Glomerular visceral epithelial cell (primary cell): ENCODE measurements at regions not wholly inside any gene's neighbourhood (a gene's known extent, or its start where the extent isn't known, plus 50 kb on each side); places are given as distances from the start of the nearest gene placed in this dataset.

Experiments used
- DNase-seq: peaks from one replicate; pipeline ENCODE4 v3.0.0-alpha.2; 2016; ENCODE audit errors: extremely low spot score

DNA sequence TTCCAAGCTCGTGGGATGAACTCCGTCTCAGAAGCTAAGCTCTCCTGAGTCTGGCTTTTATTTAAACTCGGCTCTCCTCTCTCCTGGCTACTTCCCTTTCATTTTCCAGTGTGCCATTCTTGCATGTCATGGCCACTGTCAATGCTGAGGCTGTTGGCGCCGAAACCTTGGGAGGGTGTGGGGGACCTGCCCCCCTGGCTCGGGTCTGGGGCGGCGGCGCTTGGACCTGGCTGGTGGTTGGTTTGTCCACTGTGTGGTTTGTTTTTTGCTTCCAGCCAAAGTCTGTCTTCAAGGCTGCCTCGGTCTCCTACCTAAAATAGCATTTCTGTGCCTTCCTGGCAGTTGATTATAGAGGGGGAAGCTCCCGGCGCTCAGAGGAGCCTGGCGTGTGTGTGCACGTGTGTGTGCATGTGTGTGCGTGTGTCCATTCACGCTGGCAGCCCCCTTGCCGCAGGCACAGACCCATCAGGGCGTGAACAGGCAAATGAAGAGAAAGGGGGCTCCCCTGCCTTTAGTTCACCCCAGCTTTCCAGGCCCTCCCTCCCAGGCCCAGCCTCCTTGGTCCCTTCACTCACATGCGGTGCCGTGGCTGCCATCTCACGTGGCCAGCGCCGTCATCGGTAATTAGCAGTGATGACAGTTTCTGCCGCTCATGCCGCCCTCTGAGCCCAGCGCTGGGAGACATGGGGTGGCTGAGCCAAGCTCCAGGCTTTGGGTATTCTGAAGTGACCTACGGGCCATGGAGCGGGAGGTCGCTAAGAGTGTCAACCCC is 179.9 kb downstream of the SEC14L1 start:
- DNase-seq, result no peak

DNA sequence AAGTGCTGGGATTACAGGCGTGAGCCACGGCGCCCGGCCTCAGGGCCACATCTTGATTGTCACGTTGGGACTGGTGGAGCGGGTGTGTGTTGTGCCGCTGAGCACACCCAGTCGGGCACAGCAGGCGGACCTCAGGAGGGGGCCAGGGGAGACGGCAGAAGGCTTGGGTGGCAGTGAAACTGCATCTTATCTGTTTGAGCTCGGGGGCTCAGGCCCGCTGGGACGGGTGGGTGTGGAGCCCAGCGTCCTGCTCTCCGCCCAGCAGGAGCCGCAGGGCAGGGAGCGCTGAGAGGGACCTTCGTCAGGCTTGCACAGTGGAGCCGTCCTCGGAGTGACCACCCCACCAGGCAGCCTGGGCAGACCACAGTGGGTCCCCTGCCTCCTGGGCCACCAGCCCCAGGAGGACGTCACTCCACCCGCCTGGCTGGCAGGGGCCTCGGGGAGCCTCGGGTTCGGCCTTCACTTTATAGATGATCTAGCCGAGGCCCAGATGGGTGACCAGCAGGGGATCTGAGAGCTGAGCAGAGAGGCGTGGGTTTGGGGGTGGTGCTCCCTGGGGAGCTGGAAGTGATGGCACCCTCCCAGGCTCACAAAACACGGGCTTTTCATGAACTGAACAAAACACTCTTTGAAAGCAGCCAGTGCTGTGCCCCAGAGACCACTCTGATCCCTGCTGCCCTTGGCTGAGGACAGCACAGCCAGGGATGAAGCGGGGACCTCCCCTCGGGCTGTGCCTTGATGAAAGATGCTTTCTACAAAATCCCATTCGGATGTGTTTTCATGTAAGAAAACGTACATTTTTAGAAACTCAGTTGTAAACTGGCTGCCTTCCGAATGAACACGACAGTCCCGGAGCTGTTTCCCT is 181.1 kb downstream of the SEC14L1 start:
- DNase-seq, result no peak

DNA sequence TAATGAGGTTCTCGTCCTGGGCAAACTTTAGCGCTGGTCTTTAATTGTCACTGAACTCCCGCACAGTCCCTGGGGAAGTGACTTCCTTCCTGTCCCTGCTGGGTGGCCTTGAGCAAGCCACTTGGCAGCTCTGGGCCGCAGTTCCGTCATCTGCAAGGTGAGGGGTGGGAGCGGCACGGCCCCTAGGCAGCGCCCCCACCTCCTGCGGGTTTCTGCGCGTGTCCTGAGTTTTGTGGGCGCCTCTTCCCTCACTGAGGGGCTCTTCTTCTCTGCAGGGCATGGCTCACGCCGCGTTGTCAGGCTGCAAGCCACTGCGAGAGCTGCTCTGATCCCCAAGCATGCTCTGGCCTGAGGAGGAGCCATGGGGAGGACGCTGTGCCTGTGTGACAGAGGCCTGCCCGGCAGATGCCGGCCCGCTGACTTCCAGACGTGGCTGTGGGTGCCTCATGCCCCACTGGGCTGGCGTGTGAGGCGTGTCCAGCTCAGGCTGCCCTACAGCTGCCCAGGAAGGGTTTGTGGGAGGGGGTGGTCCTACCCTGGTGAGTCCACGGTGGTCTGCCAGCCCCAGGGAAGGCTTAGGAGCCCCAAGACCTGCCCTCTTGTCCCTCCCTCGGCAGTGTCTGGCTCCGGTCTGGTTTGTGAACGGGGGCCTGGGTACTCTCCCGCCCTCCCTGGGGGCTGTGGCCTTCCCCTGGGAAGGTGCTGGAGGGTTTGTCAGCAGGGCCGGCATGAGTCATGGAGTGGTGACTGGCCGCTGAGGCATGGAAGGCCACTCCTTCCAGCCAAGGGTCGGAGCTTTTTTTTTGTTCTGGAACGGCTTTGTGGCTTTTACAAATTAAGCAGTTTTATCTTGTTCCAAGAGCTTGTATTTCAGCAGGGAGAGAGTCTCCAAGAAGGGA is 182.0 kb downstream of the SEC14L1 start:
- peak; percentile 98 for DNase-seq

DNA sequence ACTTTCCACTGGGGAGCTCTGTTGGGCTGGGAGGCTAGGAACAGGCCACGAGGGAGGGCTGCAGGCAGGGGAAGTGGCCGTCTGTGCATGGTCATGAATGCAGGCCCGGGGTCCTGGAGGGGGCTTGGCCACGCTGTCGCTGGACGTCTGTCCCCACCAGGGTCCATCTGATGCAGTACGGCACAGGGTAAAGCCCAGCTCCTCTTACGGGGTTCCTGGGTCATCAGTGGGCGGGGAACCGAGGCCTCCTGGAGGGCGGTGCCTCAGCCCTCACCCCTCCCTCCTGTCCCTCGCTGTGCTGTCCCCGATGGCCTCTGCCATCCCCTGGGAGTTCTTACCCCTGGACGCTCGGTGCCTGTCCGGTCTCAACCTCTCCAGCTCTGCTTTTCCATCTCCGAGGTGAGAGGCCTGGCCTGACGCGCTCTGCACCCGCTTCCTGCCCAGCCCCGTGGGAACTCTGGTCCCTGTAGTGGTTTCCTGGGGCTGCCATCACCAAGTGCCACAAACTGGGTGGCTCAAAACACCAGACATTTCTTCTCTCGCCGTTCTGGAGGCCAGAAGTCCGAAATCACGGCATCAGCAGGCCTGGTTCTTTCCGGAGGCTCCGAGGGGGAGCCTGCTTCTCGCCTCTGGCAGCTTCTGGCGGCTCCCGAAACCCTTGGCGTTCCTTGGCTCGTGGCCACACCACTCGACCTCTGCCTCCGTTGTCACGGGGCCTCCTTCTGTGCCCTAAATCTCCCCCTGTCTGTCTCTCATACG is 182.8 kb downstream of the SEC14L1 start:
- peak; percentile 61 for DNase-seq

DNA sequence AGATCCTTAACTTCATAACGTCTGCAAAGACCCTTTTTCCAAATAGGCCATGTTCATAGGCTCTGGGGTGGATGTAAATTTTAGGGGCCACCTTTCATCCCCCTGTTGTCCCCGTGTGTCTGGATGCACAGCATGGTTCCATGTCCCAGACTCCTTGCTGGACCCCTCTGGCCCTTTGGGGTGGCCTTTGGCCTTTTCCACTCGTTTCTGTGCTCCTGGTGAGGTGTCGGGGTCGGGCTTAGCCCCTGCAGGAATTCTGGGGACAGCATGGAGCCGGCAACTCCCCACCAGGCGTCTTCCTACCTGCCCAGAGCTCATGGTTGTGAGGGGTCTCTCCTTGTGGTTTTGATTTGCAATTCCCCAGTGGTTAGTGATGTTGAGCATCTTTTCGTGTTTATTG is 183.5 kb downstream of the SEC14L1 start:
- no peak for DNase-seq

DNA sequence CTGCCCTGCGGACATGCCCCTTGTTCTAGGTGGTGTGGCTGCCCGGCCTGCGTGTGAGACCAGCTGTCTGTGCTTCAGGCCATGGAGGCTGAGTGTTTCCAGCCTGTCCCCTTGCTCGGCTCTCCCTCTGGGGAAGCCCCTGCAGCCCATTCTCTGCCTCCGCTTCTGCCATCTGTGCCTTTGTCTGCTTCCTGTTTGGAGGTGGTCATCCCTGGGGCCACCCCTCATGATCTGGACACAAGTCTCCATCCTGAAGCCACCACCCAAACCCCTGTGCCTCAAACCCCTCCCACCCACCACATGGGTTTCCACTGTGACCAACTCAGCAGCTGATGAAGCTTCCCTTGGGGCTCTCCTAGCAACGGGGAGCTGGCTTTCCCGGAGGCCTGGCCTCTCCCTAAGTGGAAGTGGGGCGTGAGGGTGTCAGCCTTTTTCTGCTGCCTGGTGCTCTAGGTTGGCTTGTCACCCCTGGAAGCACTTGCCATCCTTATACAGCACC is 184.9 kb downstream of the SEC14L1 start:
- DNase-seq, result no peak

DNA sequence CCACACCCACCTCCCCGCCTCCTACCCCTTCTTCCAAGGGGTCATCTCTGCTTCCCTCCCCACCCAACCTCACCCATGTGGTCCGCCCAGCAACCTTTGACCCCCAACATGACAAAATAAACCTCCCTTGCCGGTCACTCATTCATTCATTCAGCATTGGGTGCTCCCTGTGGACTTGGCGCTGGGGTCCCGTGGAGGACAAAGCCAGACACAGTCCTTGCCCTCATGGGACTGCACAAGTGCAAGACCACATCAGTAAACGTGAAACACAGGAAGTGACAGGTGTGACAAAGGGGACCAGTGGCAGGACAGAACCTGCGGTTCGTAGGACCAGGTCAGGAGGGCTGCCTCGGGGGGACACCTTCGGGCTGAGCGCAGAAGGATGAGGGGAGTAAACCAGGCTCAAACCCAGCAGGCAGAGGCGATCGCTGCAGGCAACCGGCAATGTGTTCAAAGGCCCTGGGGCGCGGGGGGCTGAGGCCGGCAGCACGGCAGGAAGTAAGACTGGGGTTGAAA is 185.4 kb downstream of the SEC14L1 start:
- DNase-seq, result no peak

DNA sequence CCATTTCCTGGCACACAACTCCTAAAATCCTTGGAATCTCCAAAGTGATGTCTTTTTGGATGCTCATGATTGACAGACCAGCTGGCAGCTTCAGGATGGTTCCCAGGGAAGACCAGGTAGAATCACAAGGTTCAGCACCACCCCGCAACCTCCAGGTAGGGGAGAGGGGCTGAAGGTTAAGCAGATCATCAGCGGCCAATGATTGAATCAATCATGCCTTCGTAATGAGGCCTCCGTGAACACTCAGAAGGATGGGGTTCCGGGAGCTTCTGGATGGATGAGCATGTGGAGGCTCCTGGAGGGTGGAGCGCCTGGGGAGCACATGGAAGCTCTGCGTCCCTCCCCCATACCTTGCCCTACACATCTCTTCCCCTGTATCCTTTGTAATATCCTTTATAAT is 185.9 kb downstream of the SEC14L1 start:
- DNase-seq, result no peak

DNA sequence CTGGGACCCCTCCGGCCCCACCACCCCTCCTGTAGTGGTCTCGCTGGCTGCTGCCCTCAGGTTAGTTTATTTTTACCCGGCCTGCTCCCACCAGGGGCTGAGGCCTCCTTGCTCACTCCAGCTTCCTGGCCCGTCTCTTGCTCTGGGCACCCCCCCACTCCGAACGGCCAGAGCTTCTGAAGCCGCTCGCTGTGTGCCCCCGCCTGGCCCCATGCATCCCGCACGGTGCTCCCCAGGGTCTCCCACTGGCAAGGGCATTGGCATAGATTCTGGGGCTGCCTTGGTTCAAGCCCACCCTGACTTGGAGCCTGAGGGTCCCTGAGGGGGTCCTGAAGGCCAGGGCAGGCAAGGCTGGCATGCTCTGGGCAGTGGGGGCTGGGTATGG is 186.4 kb downstream of the SEC14L1 start:
- no peak for DNase-seq

DNA sequence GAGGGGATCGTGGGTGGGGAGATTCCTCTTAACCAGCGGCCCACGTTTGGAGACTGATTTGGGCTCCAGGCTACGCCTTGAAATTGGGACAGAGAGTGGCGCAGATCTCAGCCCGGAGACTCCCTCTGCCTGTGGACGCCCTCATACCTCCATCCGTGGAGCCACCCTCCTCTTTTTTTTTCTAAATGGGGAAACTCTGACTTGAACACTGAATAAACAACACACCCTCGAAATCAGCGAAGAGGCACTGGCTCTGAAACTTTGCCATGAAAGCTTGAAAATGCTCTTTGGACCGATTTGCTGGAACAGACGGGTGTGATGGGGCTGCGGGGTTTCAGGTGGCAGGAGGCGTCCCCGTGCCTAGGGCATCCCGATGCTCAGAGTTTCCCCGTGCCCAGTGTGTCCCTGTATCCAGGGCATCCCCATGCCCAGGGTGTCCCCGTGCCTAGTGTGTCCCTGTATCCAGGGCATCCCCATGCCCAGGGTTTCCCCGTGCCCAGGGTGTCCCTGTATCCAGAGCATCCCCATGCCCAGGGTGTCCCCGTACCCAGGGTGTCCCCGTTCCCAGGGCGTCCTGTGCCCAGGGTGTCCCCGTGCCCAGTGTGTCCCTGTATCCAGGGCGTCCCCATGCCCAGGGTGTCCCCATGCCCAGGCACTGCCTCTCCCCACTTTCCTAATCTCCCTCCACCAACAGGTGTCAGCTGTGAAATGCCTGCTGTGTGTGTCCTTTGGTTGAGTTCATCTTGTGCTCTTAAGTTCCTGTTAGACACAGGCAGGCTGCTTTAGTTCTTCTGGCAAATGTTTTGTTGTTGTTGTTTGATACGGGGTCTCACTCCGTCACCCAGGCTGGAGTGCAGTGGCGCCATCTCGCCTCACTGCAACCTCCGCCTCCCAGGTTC is 187.0 kb downstream of the SEC14L1 start:
- DNase-seq, result no peak

DNA sequence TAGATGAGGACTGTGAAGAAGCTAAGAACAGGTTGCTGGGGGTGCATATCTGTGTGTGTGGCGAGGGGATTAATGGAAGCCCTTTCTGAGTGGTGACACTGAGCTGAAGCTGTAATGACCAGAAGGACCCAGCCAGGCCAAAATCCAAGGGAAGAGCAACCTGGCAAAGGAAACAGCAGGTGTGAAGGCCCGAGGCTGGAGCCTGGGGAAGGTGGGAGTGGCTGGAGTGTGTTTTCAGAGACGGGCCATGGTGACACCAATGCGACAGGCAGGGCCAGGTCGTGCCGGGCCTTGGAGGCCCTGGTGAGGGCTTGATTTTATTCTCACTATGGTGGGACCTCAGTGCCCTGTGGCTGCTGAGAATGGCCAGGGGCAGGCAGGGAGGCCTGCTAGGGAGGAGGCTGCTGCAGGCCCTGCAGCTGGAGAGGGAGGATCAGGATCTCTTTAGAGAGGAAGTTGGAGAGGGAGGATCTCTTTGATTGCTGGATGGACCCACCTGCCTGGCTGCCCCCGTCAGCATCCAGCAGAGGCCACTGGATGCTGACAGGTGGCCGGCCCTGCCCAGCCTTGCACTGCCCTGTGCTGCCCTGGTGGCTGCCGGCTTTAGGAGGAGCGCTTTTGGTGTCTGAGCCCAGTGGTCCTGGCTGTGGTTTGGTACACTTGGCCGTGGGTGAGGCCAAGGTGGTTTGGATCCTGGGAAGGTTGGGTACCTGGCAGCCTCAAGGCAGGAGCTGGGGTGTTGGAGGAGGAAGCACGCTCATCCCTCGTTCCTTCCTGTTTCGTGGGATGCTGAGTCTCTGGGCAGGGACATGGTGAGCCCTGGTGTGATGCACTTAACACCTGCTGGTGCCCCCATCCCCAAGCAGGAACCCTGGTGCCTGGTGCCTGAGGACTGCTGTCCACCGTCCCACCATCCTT is 188.3 kb downstream of the SEC14L1 start:
- DNase-seq, result no peak

DNA sequence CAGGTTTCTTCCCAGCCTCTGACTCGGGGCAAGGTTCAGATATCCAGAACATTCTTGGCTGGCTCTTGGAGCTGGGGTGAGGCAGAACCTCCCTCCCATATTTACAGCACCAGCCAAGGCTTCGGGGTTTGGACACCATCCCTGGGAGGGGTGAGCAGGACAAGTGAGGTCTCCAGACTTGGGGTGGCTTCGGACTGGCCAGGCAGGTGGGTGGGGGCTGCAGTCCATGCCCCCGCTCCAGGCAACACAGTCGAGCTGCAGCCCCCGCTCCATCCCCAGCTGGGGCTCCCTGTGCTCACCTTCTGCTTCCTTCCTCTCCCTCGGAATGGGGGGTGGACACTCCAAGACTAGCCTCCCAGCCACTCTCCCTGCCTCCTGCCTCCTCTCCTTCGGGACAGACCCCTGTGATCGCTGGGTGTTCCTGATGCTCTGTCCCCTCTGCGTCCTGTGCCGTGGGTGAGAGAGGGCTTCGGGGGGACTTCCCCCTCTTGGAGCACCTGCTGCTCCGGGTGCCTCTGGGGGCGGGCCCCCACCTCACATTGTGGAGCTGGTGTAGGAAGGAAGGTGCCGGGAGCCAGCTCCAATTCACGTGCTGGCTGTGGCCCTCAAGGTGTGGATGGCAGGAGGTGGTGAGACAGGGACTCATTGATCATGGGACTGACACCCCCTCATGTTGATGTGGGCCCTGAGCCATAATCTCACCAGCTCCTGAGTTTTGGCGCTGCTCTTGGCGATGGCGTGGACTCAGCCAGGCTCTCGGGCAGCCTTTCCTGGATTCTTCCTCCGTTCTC is 189.2 kb downstream of the SEC14L1 start:
- no peak for DNase-seq

DNA sequence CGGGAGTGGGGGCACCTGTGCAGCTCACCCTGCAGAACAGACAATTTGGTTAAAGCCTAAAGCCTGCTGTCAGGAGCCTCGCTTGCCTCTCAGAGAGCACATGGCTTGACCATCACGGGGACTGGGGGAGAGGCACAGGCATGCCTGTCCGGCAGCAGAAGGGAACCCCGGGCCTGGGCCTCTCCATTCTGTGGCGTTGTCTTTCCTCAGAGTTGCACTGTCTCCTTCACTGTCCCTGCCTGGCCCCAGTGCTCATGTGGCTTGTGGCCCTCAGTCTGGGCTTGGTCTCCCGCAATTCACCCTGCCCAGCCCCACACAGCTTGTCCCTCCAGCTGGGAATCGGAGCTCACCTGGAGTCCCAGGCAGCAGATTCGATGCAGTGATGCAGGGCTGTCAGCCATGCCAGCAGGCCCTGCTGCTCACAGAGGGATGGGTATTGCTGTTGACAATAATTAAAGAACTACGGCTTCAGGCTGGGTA is 189.9 kb downstream of the SEC14L1 start:
- no peak for DNase-seq

DNA sequence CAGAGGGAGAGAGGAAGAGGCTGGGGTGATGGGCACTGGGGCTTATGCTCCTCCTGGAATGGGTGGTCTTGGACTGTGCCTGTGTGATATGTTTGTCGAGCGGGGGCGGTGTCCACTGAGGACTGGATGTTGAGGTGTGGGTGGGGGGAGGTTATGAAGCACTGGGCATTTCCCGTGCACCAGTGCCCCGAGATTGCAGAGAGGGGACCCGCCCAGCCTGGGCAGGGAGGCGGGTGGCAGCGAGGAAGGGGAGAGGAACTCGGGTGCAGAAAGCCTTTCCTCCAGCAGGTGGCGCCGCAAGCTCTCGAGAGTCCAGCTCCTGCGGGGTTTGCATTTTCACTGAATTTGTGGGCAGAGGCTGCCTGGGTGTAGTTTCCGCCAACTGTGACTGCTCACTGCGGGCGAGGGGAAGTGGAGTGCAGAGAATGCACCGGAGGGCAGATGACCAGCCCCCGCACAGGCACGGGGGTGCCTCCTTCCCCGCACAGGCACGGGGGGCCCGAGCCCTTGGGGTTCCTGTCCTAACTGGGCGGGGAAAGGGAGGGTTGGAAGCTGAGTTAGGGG is 190.6 kb downstream of the SEC14L1 start:
- peak; percentile 91 for DNase-seq

DNA sequence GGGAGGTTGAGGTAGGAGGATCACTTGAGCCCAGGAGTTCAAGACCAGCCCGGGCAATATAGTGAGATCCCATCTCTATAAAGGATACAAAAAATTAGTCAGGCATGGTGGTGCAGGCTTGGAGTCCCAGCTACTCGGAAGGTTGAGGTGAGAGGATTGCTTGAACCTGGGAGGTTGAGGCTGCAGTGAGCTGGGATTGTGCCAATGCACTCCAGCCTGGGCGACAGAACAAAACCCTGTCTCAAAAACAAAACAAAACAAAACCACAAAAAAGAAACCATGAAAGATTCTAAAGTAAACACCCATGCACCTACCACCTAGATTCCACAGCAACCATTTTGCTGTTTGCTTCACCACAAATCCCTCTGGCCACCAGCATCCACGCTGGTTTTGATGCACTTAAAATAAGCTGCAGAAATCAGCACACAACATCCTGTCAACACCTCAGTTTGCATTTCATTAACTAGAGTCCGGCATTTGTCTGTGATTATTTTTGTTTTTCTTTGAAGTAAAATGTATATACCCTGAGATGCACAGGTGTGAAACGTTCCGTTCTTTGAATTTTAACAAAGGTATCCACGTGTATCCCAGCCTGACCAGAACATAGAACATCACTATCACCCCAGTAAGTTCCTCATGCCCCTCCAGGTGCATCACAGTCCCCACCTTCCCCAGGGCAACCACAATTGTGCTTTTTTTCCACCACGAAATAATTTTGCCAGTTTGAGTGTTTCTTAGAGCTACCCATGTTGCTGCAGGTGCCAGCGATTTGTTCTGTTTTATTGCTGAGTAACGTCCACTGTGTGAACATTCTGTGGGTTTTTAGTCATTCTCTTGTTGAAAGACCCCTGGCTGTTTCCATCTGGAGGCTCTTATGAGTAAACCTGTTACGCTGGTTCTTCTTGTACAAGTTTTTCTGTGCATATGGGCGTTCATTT is 191.5 kb downstream of the SEC14L1 start:
- DNase-seq, result peak; percentile 30

DNA sequence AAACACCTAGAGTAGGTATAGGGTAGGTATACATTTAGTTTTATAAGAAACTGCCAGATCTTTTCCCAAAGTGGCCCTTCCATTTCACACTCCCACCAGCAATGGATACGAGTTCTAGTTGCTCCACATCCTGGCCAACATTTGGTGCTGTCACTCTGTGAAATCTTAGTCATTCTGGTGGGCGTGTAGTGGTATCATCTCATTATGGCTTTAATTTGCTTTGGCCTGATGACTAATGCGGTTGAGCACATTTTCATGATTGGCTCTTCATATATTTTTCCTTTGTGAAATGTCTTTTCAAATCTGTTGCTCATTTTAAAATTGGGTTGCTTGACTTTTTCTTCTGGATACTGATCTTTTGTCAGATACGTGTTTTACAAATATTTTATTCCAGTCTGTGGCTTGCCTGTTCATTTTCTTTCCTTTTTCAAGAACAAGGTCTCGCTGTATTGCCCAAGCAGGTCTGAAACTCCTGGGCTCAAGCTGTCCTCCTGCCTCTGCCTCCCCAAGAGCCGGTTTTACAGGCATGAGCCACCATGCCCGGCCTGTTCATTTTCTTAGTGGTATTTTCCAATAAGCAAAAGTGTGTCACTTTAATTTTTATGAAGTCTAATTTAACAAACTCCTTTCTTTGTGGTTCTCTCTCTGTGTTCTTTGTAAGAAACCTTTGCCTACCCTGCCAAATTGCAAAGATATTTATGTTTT is 192.4 kb downstream of the SEC14L1 start:
- no peak for DNase-seq
